Spleen (tissue), 7 donors: ENCODE measurements at regions not wholly inside any gene's neighbourhood (a gene's known extent, or its start where the extent isn't known, plus 50 kb on each side); places are given as distances from the start of the nearest gene placed in this dataset.

Source experiments
- CTCF ChIP-seq, 11 experiments: fragments of 200-600 bp in 7 of 11; fragments of 450-650 bp in 4 of 11; sonication (generic) in 4 of 11; IDR thresholded peaks in 8 of 11; conservative IDR thresholded peaks in 3 of 11; 1 replicate in 7 of 11; 2 replicates in 4 of 11; pipeline versions ENCODE4 v1.4.0 to v1.8.0; 2016 to 2021; ENCODE audit warnings: antibody characterized with exemption in 11 of 11, inconsistent platforms in 4 of 11, mild to moderate bottlenecking in 1 of 11
- POLR2A ChIP-seq, 3 donors: fragments of 450-650 bp; IDR thresholded peaks; one replicate each; pipeline ENCODE4 v1.5.1; 2017; ENCODE audit warnings: antibody characterized with exemption in 3 of 3, mild to moderate bottlenecking in 1 of 3
- donor health status: DM: no; HTN: no; CAD: no; lungs with moderate emphysema.
- donor health status: DM: no; HTN: no; CAD: no.
- donor health status: DM: no; HTN: no; CAD: no.

GRCh38 chr10:128926711-128927110, 540.3 kb upstream of the MGMT start:
- TF ChIP-seq POLR2A (IDR thresholded peaks at IDR 0.05), result no peak
- TF ChIP-seq CTCF (IDR thresholded peaks at IDR 0.05 in 8 of 11, conservative IDR thresholded peaks at IDR 0.05 in 3 of 11), result no peak
